ENCODE measurements at regions not wholly inside any gene's neighbourhood (a gene's known extent, or its start where the extent isn't known, plus 50 kb on each side); places are given as distances from the start of the nearest gene placed in this dataset.

- no peak for TF ChIP-seq CTCF (IDR thresholded peaks at IDR 0.05)
- no peak for TF ChIP-seq POLR2A (IDR thresholded peaks at IDR 0.05)
Observed at GRCh38 chr2:145777297-145777696, 1257.4 kb upstream of the ZEB2 start.

All from suprapubic skin (tissue), 3 donors.